ENCODE measurements at regions not wholly inside any gene's neighbourhood (a gene's known extent, or its start where the extent isn't known, plus 50 kb on each side); places are given as distances from the start of the nearest gene placed in this dataset.

GRCh38 chr3:64908251-64908685 is 220.5 kb upstream of the ADAMTS9 start:
- no peak overlapping the region for H3K27ac ChIP-seq
- no peak for TF ChIP-seq POLR2A (IDR thresholded peaks at IDR 0.05)
- TF ChIP-seq POLR2AphosphoS5 (IDR thresholded peaks at IDR 0.05) = no peak
- TF ChIP-seq CTCF (IDR thresholded peaks at IDR 0.05) = no peak
- no peaks in the 10 kb centered on the region for H3K9me3 ChIP-seq
- H3K27me3 ChIP-seq (replicated peaks; ENCODE audit: insufficient read depth) = no peaks in the 10 kb centered on the region
- intact Hi-C loops (cut with DNase I) = no loop called here
- H3K4me1 ChIP-seq (replicated peaks) = no peaks in the 10 kb centered on the region
- H3K36me3 ChIP-seq = no peaks in the 10 kb centered on the region
- no peak for DNase-seq (ENCODE audit: low spot score)
- no peak overlapping the region for H3K4me3 ChIP-seq
- 69% methylated on average over 5 of the region's 5 CpGs for WGBS

- Histone ChIP-seq H3K4me3 (no peak overlapping the region), H3K36me3 (no peaks in the 10 kb centered on the region), H3K27ac (no peak overlapping the region), H3K27me3 (replicated peaks; ENCODE audit: insufficient read depth) (no peaks in the 10 kb centered on the region), H3K4me1 (replicated peaks) (no peaks in the 10 kb centered on the region), H3K9me3 (no peaks in the 10 kb centered on the region)
- TF ChIP-seq POLR2AphosphoS5 (IDR thresholded peaks at IDR 0.05) = no peak
- no peak for TF ChIP-seq CTCF (IDR thresholded peaks at IDR 0.05)
- TF ChIP-seq POLR2A (IDR thresholded peaks at IDR 0.05) = no peak
- intact Hi-C loops (cut with DNase I) = no loop called here
- WGBS = 88% methylated on average over 7 of the region's 7 CpGs
- DNase-seq (ENCODE audit: low spot score) = no peak
These were observed 218.2 kb upstream of the ADAMTS9 start for GRCh38 chr3:64905906-64906410.

GRCh38 chr3:64903006-64903405 is 215.2 kb upstream of the ADAMTS9 start:
- TF ChIP-seq POLR2A (IDR thresholded peaks at IDR 0.05) = no peak
- no peak for TF ChIP-seq CTCF (IDR thresholded peaks at IDR 0.05)
- TF ChIP-seq POLR2AphosphoS5 (IDR thresholded peaks at IDR 0.05) = no peak
- no peaks in the 10 kb centered on the region for H3K36me3 ChIP-seq
- 12% methylated on average over 1 of the region's 1 CpG for WGBS
- H3K27ac ChIP-seq = no peak overlapping the region
- no peaks in the 10 kb centered on the region for H3K4me1 ChIP-seq (replicated peaks)
- H3K9me3 ChIP-seq = no peaks in the 10 kb centered on the region
- no peaks in the 10 kb centered on the region for H3K27me3 ChIP-seq (replicated peaks; ENCODE audit: insufficient read depth)
- no peak overlapping the region for H3K4me3 ChIP-seq
- intact Hi-C loops (cut with DNase I) = no loop called here
- no peak for DNase-seq (ENCODE audit: low spot score)

GRCh38 chr3:64901986-64902516 is 214.3 kb upstream of the ADAMTS9 start:
- no peaks in the 10 kb centered on the region for H3K4me1 ChIP-seq (replicated peaks)

More at GRCh38 chr3:64901986-64902516, 214.3 kb upstream of the ADAMTS9 start:
- no peaks in the 10 kb centered on the region for H3K9me3 ChIP-seq
- DNase-seq (ENCODE audit: low spot score) = no peak
- intact Hi-C loops (cut with DNase I) = no loop called here
- no peaks in the 10 kb centered on the region for H3K36me3 ChIP-seq
- H3K27ac ChIP-seq = no peak overlapping the region
- H3K4me3 ChIP-seq = no peak overlapping the region
- H3K27me3 ChIP-seq (replicated peaks; ENCODE audit: insufficient read depth) = no peaks in the 10 kb centered on the region
- WGBS = 65% methylated on average over 3 of the region's 3 CpGs
- no peak for TF ChIP-seq POLR2A (IDR thresholded peaks at IDR 0.05)
- TF ChIP-seq CTCF (IDR thresholded peaks at IDR 0.05) = no peak
- TF ChIP-seq POLR2AphosphoS5 (IDR thresholded peaks at IDR 0.05) = no peak
